Epithelial cell of proximal tubule (primary cell): ENCODE measurements at regions not wholly inside any gene's neighbourhood (a gene's known extent, or its start where the extent isn't known, plus 50 kb on each side); places are given as distances from the start of the nearest gene placed in this dataset.

Experiments used
- DNase-seq: peaks from one replicate; pipeline ENCODE4 v3.0.0-alpha.2; 2011; ENCODE audit warnings: low read depth
- H3K4me3 ChIP-seq: 2 replicates; pipeline ENCODE4 v1.5.1; 2011; ENCODE audit warnings: low read depth, mild to moderate bottlenecking, low read length
- CTCF ChIP-seq: conservative IDR thresholded peaks from 2 replicates; pipeline ENCODE4 v1.5.1; 2012; ENCODE audit warnings: low read depth, mild to moderate bottlenecking, low read length

GRCh38 chr2:134080386-134081089, 173.3 kb upstream of the MGAT5 start:
- H3K4me3 ChIP-seq = no peak overlapping the region
- no peak for DNase-seq
- no peak for TF ChIP-seq CTCF

GRCh38 chr2:134081238-134081938, 172.5 kb upstream of the MGAT5 start:
- DNase-seq = no peak
- no peak overlapping the region for H3K4me3 ChIP-seq
- TF ChIP-seq CTCF = no peak

- no peak for TF ChIP-seq CTCF
- no peak for DNase-seq
- no peak overlapping the region for H3K4me3 ChIP-seq
These were observed 170.3 kb upstream of the MGAT5 start for GRCh38 chr2:134083548-134083947.

- no peak overlapping the region for H3K4me3 ChIP-seq
- TF ChIP-seq CTCF = no peak
- DNase-seq = no peak
These were observed 167.2 kb upstream of the MGAT5 start for GRCh38 chr2:134086594-134087219.

- no peak overlapping the region for H3K4me3 ChIP-seq
- TF ChIP-seq CTCF = no peak
- peak; percentile 44 for DNase-seq
These were observed 166.4 kb upstream of the MGAT5 start for GRCh38 chr2:134087371-134087921.

GRCh38 chr2:134089454-134089853, 164.4 kb upstream of the MGAT5 start:
- no peak for TF ChIP-seq CTCF

More at GRCh38 chr2:134089454-134089853, 164.4 kb upstream of the MGAT5 start:
- no peak for DNase-seq
- no peak overlapping the region for H3K4me3 ChIP-seq
